Nephron progenitor cell (in vitro differentiated cells): ENCODE measurements at regions not wholly inside any gene's neighbourhood (a gene's known extent, or its start where the extent isn't known, plus 50 kb on each side); places are given as distances from the start of the nearest gene placed in this dataset.

Experiments
- DNase-seq: peaks from one replicate; pipeline ENCODE4 v3.0.0; 2021
- H3K27ac Mint-ChIP-seq: 2 replicates; pipeline ENCODE4 v1.8.0; 2021; ENCODE audit warnings: mild to moderate bottlenecking, moderate library complexity, mixed read lengths
- H3K27me3 Mint-ChIP-seq: 2 replicates; pipeline ENCODE4 v1.8.0; 2021; ENCODE audit warnings: mild to moderate bottlenecking, low read depth, mixed read lengths; ENCODE audit not compliant: poor library complexity
- H3K36me3 Mint-ChIP-seq: 2 replicates; pipeline ENCODE4 v1.8.0; 2021; ENCODE audit warnings: low read depth, mixed read lengths
- H3K4me1 Mint-ChIP-seq: 2 replicates; pipeline ENCODE4 v1.8.0; 2021; ENCODE audit warnings: mixed read lengths
- H3K4me3 Mint-ChIP-seq: 2 replicates; pipeline ENCODE4 v1.8.0; 2021; ENCODE audit warnings: mild to moderate bottlenecking, moderate library complexity, mixed read lengths
- H3K9me3 Mint-ChIP-seq: 2 replicates; pipeline ENCODE4 v1.8.0; 2021; ENCODE audit warnings: mild to moderate bottlenecking, moderate library complexity, mixed read lengths
- TF ChIP-seq, protein P1 (sequence below): fragments of 200-600 bp; sonication (generic); IDR thresholded peaks from 2 replicates; pipeline ENCODE4 v1.5.0; 2021; ENCODE audit warnings: antibody characterized with exemption

DNA sequence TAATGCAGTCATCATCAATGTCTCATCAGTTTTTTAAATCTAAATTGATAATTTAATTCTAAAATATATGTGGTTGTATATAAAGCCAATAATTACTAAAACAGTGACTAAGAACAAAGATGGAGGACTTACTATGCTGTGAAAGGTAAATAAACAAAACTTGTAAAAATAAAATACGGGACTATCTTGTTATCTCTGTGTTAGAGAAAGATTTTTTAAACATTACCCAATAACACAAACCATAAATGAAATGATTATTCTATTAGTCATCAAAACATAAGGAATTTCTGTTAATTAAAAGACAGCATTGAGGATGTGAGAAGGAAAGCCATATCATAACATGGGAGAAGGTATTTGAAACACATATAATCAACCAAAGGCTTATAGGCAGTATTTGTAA, 226.2 kb upstream of the SMC2 start:
- Mint-ChIP-seq H3K27me3 (no peaks in the 10 kb centered on the region), H3K9me3 (peaks cover 1% of the 10 kb centered on the region), H3K27ac (no peak overlapping the region), H3K4me3 (no peak overlapping the region), H3K4me1 (no peaks in the 10 kb centered on the region), H3K36me3 (no peaks in the 10 kb centered on the region)
- DNase-seq, result no peak
- TF ChIP-seq, protein P1, sequence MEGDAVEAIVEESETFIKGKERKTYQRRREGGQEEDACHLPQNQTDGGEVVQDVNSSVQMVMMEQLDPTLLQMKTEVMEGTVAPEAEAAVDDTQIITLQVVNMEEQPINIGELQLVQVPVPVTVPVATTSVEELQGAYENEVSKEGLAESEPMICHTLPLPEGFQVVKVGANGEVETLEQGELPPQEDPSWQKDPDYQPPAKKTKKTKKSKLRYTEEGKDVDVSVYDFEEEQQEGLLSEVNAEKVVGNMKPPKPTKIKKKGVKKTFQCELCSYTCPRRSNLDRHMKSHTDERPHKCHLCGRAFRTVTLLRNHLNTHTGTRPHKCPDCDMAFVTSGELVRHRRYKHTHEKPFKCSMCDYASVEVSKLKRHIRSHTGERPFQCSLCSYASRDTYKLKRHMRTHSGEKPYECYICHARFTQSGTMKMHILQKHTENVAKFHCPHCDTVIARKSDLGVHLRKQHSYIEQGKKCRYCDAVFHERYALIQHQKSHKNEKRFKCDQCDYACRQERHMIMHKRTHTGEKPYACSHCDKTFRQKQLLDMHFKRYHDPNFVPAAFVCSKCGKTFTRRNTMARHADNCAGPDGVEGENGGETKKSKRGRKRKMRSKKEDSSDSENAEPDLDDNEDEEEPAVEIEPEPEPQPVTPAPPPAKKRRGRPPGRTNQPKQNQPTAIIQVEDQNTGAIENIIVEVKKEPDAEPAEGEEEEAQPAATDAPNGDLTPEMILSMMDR, result no peak

DNA sequence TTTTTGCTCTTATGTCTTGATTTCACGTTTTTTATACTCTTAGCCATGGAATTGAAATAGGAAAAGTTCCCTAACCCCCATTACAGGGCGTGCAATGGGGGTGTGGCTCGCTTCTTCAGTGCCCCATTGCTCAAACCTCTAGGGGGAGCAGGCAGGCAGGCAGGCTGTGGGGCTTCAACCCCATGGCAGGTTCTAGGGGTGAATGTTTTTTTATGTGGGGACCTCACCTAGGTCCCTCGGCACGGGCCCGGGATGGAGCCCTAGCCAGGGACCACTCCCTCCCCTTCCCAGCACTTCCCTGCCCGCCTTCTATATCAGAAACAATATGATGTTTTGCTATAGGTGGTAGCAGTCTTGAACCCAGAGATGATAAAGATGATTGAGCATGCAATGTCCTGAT, 221.3 kb upstream of the SMC2 start:
- DNase-seq, result no peak
- TF ChIP-seq, protein P1, result no peak
- Mint-ChIP-seq H3K36me3 (no peaks in the 10 kb centered on the region), H3K27me3 (no peaks in the 10 kb centered on the region), H3K4me3 (no peak overlapping the region), H3K4me1 (no peaks in the 10 kb centered on the region), H3K27ac (no peak overlapping the region), H3K9me3 (no peaks in the 10 kb centered on the region)

- Mint-ChIP-seq H3K27ac (no peak overlapping the region), H3K9me3 (no peaks in the 10 kb centered on the region), H3K27me3 (no peaks in the 10 kb centered on the region), H3K4me3 (no peak overlapping the region), H3K36me3 (no peaks in the 10 kb centered on the region), H3K4me1 (no peaks in the 10 kb centered on the region)
- DNase-seq, result no peak
- TF ChIP-seq, protein P1, result no peak
These were observed 212.7 kb upstream of the SMC2 start for GRCh38 chr9:103881419-103881818.

DNA sequence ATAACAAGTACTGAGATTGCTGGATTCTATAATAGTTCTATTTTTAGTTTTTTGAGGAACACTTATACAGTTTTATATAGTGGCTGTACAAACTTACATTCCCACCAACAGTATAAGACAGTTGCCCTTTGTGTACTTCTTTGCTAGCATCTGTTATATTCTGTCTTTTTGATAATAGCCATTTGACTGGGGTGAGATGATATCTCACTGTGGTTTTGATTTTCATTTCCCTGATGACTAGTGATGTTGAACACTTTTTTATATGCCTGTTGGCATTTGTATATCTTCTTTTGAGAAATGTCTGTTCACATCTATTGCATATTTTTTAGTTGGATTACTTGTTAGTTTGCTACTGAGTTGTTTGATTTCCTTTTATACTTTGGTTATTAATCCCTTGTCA, 204.1 kb upstream of the SMC2 start:
- H3K27ac Mint-ChIP-seq, result no peak overlapping the region
- no peak for DNase-seq
- no peak overlapping the region for H3K4me3 Mint-ChIP-seq
- TF ChIP-seq, protein P1, result no peak
- no peaks in the 10 kb centered on the region for H3K4me1 Mint-ChIP-seq
- H3K36me3 Mint-ChIP-seq, result no peaks in the 10 kb centered on the region
- no peaks in the 10 kb centered on the region for H3K27me3 Mint-ChIP-seq
- H3K9me3 Mint-ChIP-seq, result no peaks in the 10 kb centered on the region

DNA sequence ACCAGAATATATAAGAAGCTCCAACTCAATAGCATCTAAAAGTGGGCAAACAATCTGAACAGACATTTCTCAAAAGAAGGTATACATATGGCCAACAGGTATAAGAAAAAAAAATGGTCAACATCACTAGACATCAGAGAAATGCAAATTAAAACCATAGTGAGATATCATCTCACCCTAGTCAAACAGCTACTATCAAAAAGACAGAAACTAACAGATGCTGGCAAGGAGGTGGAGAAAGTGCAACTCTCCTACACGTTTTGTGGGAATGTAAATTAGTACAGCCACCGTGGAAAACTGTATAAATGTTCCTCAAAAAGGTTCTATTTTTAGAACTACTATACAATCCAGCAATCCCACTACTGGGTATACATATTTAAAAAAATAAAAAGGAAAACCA, 199.9 kb upstream of the SMC2 start:
- Mint-ChIP-seq H3K27ac (no peak overlapping the region), H3K4me1 (no peaks in the 10 kb centered on the region), H3K9me3 (no peaks in the 10 kb centered on the region), H3K27me3 (no peaks in the 10 kb centered on the region), H3K36me3 (no peaks in the 10 kb centered on the region), H3K4me3 (no peak overlapping the region)
- DNase-seq, result no peak
- TF ChIP-seq, protein P1, result no peak

DNA sequence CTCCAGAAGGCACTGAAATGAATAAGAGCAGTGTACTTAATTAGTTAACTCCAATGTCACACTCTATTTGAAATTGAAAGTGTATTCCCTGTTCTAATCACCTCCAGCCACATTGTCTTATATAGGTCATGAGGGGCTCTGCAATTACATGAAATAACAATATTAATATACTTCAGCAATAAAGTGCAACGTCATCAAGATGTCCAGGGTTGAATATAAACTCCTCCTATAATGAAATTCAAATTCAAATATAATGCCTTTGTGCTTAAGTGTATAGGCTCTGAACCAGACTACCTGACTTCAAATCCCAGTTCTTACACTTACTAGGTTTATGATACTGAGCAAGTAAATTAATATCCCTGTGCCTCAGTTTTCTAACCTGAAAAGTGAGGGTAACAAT, 195.6 kb upstream of the SMC2 start:
- no peak for DNase-seq
- no peaks in the 10 kb centered on the region for H3K36me3 Mint-ChIP-seq
- H3K27ac Mint-ChIP-seq, result no peak overlapping the region
- no peak overlapping the region for H3K4me3 Mint-ChIP-seq
- H3K27me3 Mint-ChIP-seq, result no peaks in the 10 kb centered on the region
- H3K9me3 Mint-ChIP-seq, result no peaks in the 10 kb centered on the region
- TF ChIP-seq, protein P1, result no peak
- peaks cover 23% of the 10 kb centered on the region for H3K4me1 Mint-ChIP-seq
